HG03060 (cell line): ENCODE measurements at regions not wholly inside any gene's neighbourhood (a gene's known extent, or its start where the extent isn't known, plus 50 kb on each side); places are given as distances from the start of the nearest gene placed in this dataset.

Experiments
- ATAC-seq: cut with Tn5 transposase; IDR thresholded peaks from one replicate; pipeline ENCODE4 v1.9.1; 2021; ENCODE audit warnings: low read depth, moderate number of reproducible peaks; ENCODE audit not compliant: unreplicated experiment

GRCh38 chr12:126506426-126507182 lies 1441.4 kb downstream of the AACS start:
- ATAC-seq = no peak

GRCh38 chr12:126507231-126507630 lies 1442.0 kb downstream of the AACS start:
- ATAC-seq = no peak

GRCh38 chr12:126509572-126509971 lies 1444.3 kb downstream of the AACS start:
- ATAC-seq = no peak

GRCh38 chr12:126510630-126511029 lies 1445.4 kb downstream of the AACS start:
- no peak for ATAC-seq

- no peak for ATAC-seq
Measured at GRCh38 chr12:126512916-126513913, 1448.0 kb downstream of the AACS start.

- ATAC-seq = no peak
Measured at GRCh38 chr12:126518596-126519200, 1453.5 kb downstream of the AACS start.

GRCh38 chr12:126519833-126520232 lies 1454.6 kb downstream of the AACS start:
- ATAC-seq = no peak

- ATAC-seq = no peak
Measured at GRCh38 chr12:126523891-126524290, 1458.7 kb downstream of the AACS start.

- ATAC-seq = no peak
Measured at GRCh38 chr12:126534495-126534894, 1469.3 kb downstream of the AACS start.

- no peak for ATAC-seq
Measured at GRCh38 chr12:126534942-126535341, 1469.7 kb downstream of the AACS start.

- ATAC-seq = no peak
Measured at GRCh38 chr12:126535971-126536370, 1470.7 kb downstream of the AACS start.

- ATAC-seq = no peak
Measured at GRCh38 chr12:126537961-126538530, 1472.8 kb downstream of the AACS start.

GRCh38 chr12:126538888-126539287 lies 1473.7 kb downstream of the AACS start:
- no peak for ATAC-seq

GRCh38 chr12:126545411-126545810 lies 1480.2 kb downstream of the AACS start:
- no peak for ATAC-seq

- ATAC-seq = no peak
Measured at GRCh38 chr12:126547905-126548304, 1482.7 kb downstream of the AACS start.

- ATAC-seq = no peak
Measured at GRCh38 chr12:126551869-126552268, 1486.6 kb downstream of the AACS start.

- no peak for ATAC-seq
Measured at GRCh38 chr12:126554625-126555024, 1489.4 kb downstream of the AACS start.

GRCh38 chr12:126557659-126558058 lies 1492.4 kb downstream of the AACS start:
- ATAC-seq = no peak

GRCh38 chr12:126558219-126558618 lies 1493.0 kb downstream of the AACS start:
- ATAC-seq = no peak

GRCh38 chr12:126558810-126559209 lies 1493.6 kb downstream of the AACS start:
- ATAC-seq = no peak

GRCh38 chr12:126567016-126567415 lies 1501.8 kb downstream of the AACS start:
- ATAC-seq = no peak
